Panc1 (cell line): ENCODE measurements at regions not wholly inside any gene's neighbourhood (a gene's known extent, or its start where the extent isn't known, plus 50 kb on each side); places are given as distances from the start of the nearest gene placed in this dataset.

Experiments used
- ATAC-seq: fragments of 200-7000 bp; cut with Tn5 transposase; 2 replicates; pipeline ENCODE4 v1.9.1; 2020; ENCODE audit warnings: mild to moderate bottlenecking, moderate library complexity
- BruUV-seq: library from RNA; stranded (reverse); fragments of 400-500 nt; replicated peaks from 2 replicates; lab custom pipeline; 2021; lab: Mats Ljungman, UMichigan
- CTCF ChIA-PET: fragments of 300-600 bp; sonication (Branson Sonifier 250); formaldehyde crosslinking; loops from one replicate; lab custom pipeline; 2022; ENCODE audit warnings: antibody characterized with exemption; lab: Charles Lee
- POLR2A ChIA-PET: fragments of 300-600 bp; sonication (Branson Sonifier 250); formaldehyde crosslinking; loops from one replicate; lab custom pipeline; 2022; ENCODE audit warnings: antibody characterized with exemption; lab: Charles Lee
- DNase-seq: peaks from one replicate; pipeline ENCODE4 v3.0.0-alpha.2; 2010; ENCODE audit warnings: low read depth, low spot score
- H3K27ac ChIP-seq: 2 replicates; pipeline ENCODE4 v1.5.1; 2011; ENCODE audit warnings: mild to moderate bottlenecking, low read length, inconsistent platforms
- H3K27me3 ChIP-seq: fragments of 200-500 bp; sonication (Bioruptor generic); 2 replicates; pipeline ENCODE4 v1.6.0; 2014; ENCODE audit warnings: low read length, inconsistent platforms; ENCODE audit not compliant: control insufficient read depth, insufficient read depth
- H3K36me3 ChIP-seq: fragments of 200-500 bp; sonication (Bioruptor generic); 2 replicates; pipeline ENCODE4 v1.5.1; 2014; ENCODE audit warnings: inconsistent platforms, mild to moderate bottlenecking, low read length, moderate library complexity; ENCODE audit not compliant: control insufficient read depth, insufficient read depth
- H3K4me1 ChIP-seq: 2 replicates; pipeline ENCODE4 v1.5.1; 2011; ENCODE audit warnings: inconsistent platforms, mild to moderate bottlenecking, low read length, moderate library complexity; ENCODE audit not compliant: control insufficient read depth, insufficient read depth
- H3K4me3 ChIP-seq, 2 experiments: 2 replicates each; pipeline ENCODE4 v1.5.1; 2011 to 2012; ENCODE audit warnings: low read depth in 2 of 2, low read length in 2 of 2, mild to moderate bottlenecking in 2 of 2, inconsistent platforms in 1 of 2, moderate library complexity in 1 of 2
- H3K9me3 ChIP-seq: fragments of 200-500 bp; sonication (Bioruptor generic); 2 replicates; pipeline ENCODE4 v1.5.1; 2014; ENCODE audit warnings: low read depth, mild to moderate bottlenecking, inconsistent platforms, low read length, moderate library complexity; ENCODE audit not compliant: control insufficient read depth, insufficient read depth
- CTCF ChIP-seq: fragments of 450-650 bp; IDR thresholded peaks from 2 replicates; pipeline ENCODE4 v1.5.1; 2017; ENCODE audit warnings: mild to moderate bottlenecking
- POLR2AphosphoS5 ChIP-seq: IDR thresholded peaks from 2 replicates; pipeline ENCODE4 v1.6.1; 2012; ENCODE audit warnings: mild to moderate bottlenecking, low read depth, low read length, moderate library complexity
- REST ChIP-seq, 2 experiments: IDR thresholded peaks; 2 replicates each; pipeline ENCODE4 v1.6.1; 2011 to 2012; ENCODE audit warnings: low read depth in 2 of 2, control low read depth in 1 of 2, low read length in 1 of 2, mild to moderate bottlenecking in 1 of 2, moderate library complexity in 1 of 2; ENCODE audit not compliant: insufficient read depth in 1 of 2
- SIN3A ChIP-seq: IDR thresholded peaks from 2 replicates; pipeline ENCODE4 v1.6.1; 2012; ENCODE audit warnings: low read depth, mild to moderate bottlenecking, low read length, moderate library complexity, borderline replicate concordance; ENCODE audit not compliant: insufficient read depth
- TCF7L2 ChIP-seq: IDR thresholded peaks from 2 replicates; pipeline ENCODE4 v1.6.1; 2011; ENCODE audit warnings: mild to moderate bottlenecking, low read depth, low read length, inconsistent platforms
- in situ Hi-C: cut with HindIII; loops from 2 replicates; pipeline ENCODE4 v1.10.0; 2016; ENCODE audit warnings: low sequenced_read_pairs, low pct_unique_long_range_greater_than_20kb
- intact Hi-C: fragments of 100-400 bp; cut with micrococcal nuclease; formaldehyde crosslinking; loops from one replicate; pipeline ENCODE4 v1.10.0; 2022; ENCODE audit not compliant: unreplicated experiment

GRCh38 chr3:119085070-119085439 is 50.4 kb upstream of the IGSF11 start:
- intact Hi-C loops (no loop called here), in situ Hi-C loops (no loop called here)
- Histone ChIP-seq H3K27ac (no peak overlapping the region), H3K27me3 (no peaks in the 10 kb centered on the region), H3K36me3 (no peaks in the 10 kb centered on the region), H3K4me3 (no peak overlapping the region), H3K9me3 (no peaks in the 10 kb centered on the region), H3K4me1 (no peaks in the 10 kb centered on the region)
- POLR2A ChIA-PET: interaction anchor here (0.5 kb wide), 1 partner anchor 242 kb away, joined by 3 read pairs; no protein-coding TSS in a partner anchor
- CTCF ChIA-PET: no interaction called here
- ATAC-seq (no peak), DNase-seq (no peak)
- BruUV-seq: no TSS peak
- no peak for TF ChIP-seq POLR2AphosphoS5
- no peak for TF ChIP-seq TCF7L2
- peak; percentile 8; the same call in 1 of the 2 replicates for TF ChIP-seq CTCF

GRCh38 chr3:119084371-119085069 is 49.9 kb upstream of the IGSF11 start:
- Histone ChIP-seq H3K27me3 (no peaks in the 10 kb centered on the region), H3K9me3 (no peaks in the 10 kb centered on the region), H3K4me3 (no peak overlapping the region), H3K36me3 (no peaks in the 10 kb centered on the region), H3K27ac (no peak overlapping the region), H3K4me1 (no peaks in the 10 kb centered on the region)
- POLR2A ChIA-PET: no interaction called here
- TF ChIP-seq CTCF: no peak
- TF ChIP-seq REST (IDR thresholded peaks at IDR 0.05; ENCODE audit: insufficient read depth in 1 of 2, low read depth in 2 of 2, low read length in 1 of 2): no peak
- no peak for TF ChIP-seq SIN3A
- no peak for TF ChIP-seq TCF7L2
- no peak for TF ChIP-seq POLR2AphosphoS5
- CTCF ChIA-PET: no interaction called here
- in situ Hi-C loops (no loop called here), intact Hi-C loops (no loop called here)
- DNase-seq: no peak
- no TSS peak for BruUV-seq
- ATAC-seq: no peak
